ENCODE measurements at regions not wholly inside any gene's neighbourhood (a gene's known extent, or its start where the extent isn't known, plus 50 kb on each side); places are given as distances from the start of the nearest gene placed in this dataset.

GRCh38 chr20:2212456-2213015 lies 83.3 kb upstream of the TGM3 start:
- no peak overlapping the region for H3K4me3 ChIP-seq (replicated peaks in 1 of 2; ENCODE audit: low read depth in 2 of 2, low read length in 2 of 2)
- no peak for DNase-seq (ENCODE audit: low read depth in 2 of 2)
- TF ChIP-seq CTCF (IDR thresholded peaks at IDR 0.05; ENCODE audit: low read depth, low read length), result no peak

GRCh38 chr20:2213401-2213800 lies 82.4 kb upstream of the TGM3 start:
- DNase-seq (ENCODE audit: low read depth in 2 of 2), result no peak
- no peak overlapping the region for H3K4me3 ChIP-seq (replicated peaks in 1 of 2; ENCODE audit: low read depth in 2 of 2, low read length in 2 of 2)
- no peak for TF ChIP-seq CTCF (IDR thresholded peaks at IDR 0.05; ENCODE audit: low read depth, low read length)

GRCh38 chr20:2217857-2218539 lies 77.8 kb upstream of the TGM3 start:
- no peak for TF ChIP-seq CTCF (IDR thresholded peaks at IDR 0.05; ENCODE audit: low read depth, low read length)
- no peak for DNase-seq (ENCODE audit: low read depth in 2 of 2)
- no peak overlapping the region for H3K4me3 ChIP-seq (replicated peaks in 1 of 2; ENCODE audit: low read depth in 2 of 2, low read length in 2 of 2)

GRCh38 chr20:2219481-2220006 lies 76.3 kb upstream of the TGM3 start:
- no peak for DNase-seq (ENCODE audit: low read depth in 2 of 2)
- no peak overlapping the region for H3K4me3 ChIP-seq (replicated peaks in 1 of 2; ENCODE audit: low read depth in 2 of 2, low read length in 2 of 2)
- no peak for TF ChIP-seq CTCF (IDR thresholded peaks at IDR 0.05; ENCODE audit: low read depth, low read length)

GRCh38 chr20:2220298-2220697 lies 75.5 kb upstream of the TGM3 start:
- no peak for TF ChIP-seq CTCF (IDR thresholded peaks at IDR 0.05; ENCODE audit: low read depth, low read length)
- H3K4me3 ChIP-seq (replicated peaks in 1 of 2; ENCODE audit: low read depth in 2 of 2, low read length in 2 of 2), result no peak overlapping the region
- DNase-seq (ENCODE audit: low read depth in 2 of 2), result no peak

- no peak for TF ChIP-seq CTCF (IDR thresholded peaks at IDR 0.05; ENCODE audit: low read depth, low read length)
- DNase-seq (ENCODE audit: low read depth in 2 of 2), result no peak
- H3K4me3 ChIP-seq (replicated peaks in 1 of 2; ENCODE audit: low read depth in 2 of 2, low read length in 2 of 2), result no peak overlapping the region
These were observed 73.9 kb upstream of the TGM3 start for GRCh38 chr20:2221921-2222320.
